Renal cortical epithelial cell (primary cell): ENCODE measurements at regions not wholly inside any gene's neighbourhood (a gene's known extent, or its start where the extent isn't known, plus 50 kb on each side); places are given as distances from the start of the nearest gene placed in this dataset.

Experiments used
- DNase-seq: peaks from one replicate; pipeline ENCODE4 v3.0.0-alpha.2; 2011; ENCODE audit warnings: low read depth

- no peak for DNase-seq
Measured at GRCh38 chr6:71481011-71481410, 192.4 kb downstream of the OGFRL1 start.

- DNase-seq = peak; percentile 85
Measured at GRCh38 chr6:71481801-71482200, 193.2 kb downstream of the OGFRL1 start.

GRCh38 chr6:71482742-71483141, 194.1 kb downstream of the OGFRL1 start:
- DNase-seq = peak; percentile 67

GRCh38 chr6:71486461-71486860, 197.8 kb downstream of the OGFRL1 start:
- DNase-seq = no peak

GRCh38 chr6:71488186-71488585, 199.6 kb downstream of the OGFRL1 start:
- no peak for DNase-seq

GRCh38 chr6:71489736-71490135, 201.1 kb downstream of the OGFRL1 start:
- DNase-seq = peak; percentile 95

- DNase-seq = no peak
Measured at GRCh38 chr6:71490876-71491275, 202.3 kb downstream of the OGFRL1 start.

GRCh38 chr6:71491844-71492243, 203.2 kb downstream of the OGFRL1 start:
- DNase-seq = no peak

- no peak for DNase-seq
Measured at GRCh38 chr6:71492668-71493067, 204.1 kb downstream of the OGFRL1 start.

GRCh38 chr6:71496018-71496721, 207.6 kb downstream of the OGFRL1 start:
- DNase-seq = no peak

GRCh38 chr6:71496722-71497033, 208.1 kb downstream of the OGFRL1 start:
- DNase-seq = no peak

GRCh38 chr6:71498638-71499037, 210.0 kb downstream of the OGFRL1 start:
- peak; percentile 51 for DNase-seq

GRCh38 chr6:71499667-71500066, 211.1 kb downstream of the OGFRL1 start:
- DNase-seq = no peak

- DNase-seq = no peak
Measured at GRCh38 chr6:71502168-71502567, 213.6 kb downstream of the OGFRL1 start.

GRCh38 chr6:71502956-71503355, 214.3 kb downstream of the OGFRL1 start:
- DNase-seq = no peak

GRCh38 chr6:71507183-71507582, 218.6 kb downstream of the OGFRL1 start:
- DNase-seq = no peak

- peak; percentile 29 for DNase-seq
Measured at GRCh38 chr6:71509191-71510005, 220.8 kb downstream of the OGFRL1 start.

GRCh38 chr6:71510057-71510713, 221.6 kb downstream of the OGFRL1 start:
- peak; percentile 84 for DNase-seq

- DNase-seq = peak; percentile 70
Measured at GRCh38 chr6:71510856-71511255, 222.2 kb downstream of the OGFRL1 start.

GRCh38 chr6:71512256-71512655, 223.6 kb downstream of the OGFRL1 start:
- DNase-seq = no peak

GRCh38 chr6:71513036-71513435, 224.4 kb downstream of the OGFRL1 start:
- no peak for DNase-seq

GRCh38 chr6:71523548-71523947, 234.9 kb downstream of the OGFRL1 start:
- DNase-seq = no peak

- DNase-seq = no peak
Measured at GRCh38 chr6:71524201-71524600, 235.6 kb downstream of the OGFRL1 start.
